ENCODE measurements at regions not wholly inside any gene's neighbourhood (a gene's known extent, or its start where the extent isn't known, plus 50 kb on each side); places are given as distances from the start of the nearest gene placed in this dataset.

DNA sequence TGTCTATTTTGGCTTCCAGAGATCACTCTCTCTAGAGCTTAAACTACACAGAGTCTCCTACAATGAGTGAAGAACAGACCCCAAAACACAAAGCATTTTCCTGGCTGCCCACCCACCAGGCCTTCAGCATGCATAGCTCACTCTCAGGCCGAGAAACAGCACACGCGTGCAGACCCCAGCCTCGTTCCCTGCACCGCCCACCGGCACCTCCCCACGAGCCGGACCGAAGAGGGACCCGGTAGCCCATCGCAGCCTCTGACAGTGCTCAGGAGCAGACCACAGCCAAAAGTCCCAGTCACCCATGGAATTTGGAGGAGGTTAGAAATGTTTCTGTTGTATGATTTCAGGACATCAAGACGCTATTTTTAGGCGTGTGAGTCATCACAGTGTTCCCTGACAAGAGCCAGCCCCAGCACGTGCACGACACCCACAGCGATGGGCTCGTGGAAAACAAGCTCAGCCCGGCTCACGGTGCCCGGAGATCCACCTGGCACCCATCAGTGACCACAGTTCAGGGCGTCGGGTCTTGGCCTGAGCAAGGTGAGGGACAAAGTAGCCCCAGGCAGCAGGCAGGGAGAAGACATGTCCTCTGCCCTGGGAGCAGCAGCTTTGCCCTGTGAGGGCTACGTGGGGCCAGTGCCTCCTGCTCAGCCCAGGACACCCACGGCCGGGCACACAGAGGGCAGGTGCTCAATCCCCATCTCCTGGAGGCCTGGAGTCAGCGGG, 50.1 kb upstream of the SPACA7 start:
- no peak overlapping the region for H3K4me3 ChIP-seq (ENCODE audit: low read depth, low read length)
- TF ChIP-seq, protein P1, sequence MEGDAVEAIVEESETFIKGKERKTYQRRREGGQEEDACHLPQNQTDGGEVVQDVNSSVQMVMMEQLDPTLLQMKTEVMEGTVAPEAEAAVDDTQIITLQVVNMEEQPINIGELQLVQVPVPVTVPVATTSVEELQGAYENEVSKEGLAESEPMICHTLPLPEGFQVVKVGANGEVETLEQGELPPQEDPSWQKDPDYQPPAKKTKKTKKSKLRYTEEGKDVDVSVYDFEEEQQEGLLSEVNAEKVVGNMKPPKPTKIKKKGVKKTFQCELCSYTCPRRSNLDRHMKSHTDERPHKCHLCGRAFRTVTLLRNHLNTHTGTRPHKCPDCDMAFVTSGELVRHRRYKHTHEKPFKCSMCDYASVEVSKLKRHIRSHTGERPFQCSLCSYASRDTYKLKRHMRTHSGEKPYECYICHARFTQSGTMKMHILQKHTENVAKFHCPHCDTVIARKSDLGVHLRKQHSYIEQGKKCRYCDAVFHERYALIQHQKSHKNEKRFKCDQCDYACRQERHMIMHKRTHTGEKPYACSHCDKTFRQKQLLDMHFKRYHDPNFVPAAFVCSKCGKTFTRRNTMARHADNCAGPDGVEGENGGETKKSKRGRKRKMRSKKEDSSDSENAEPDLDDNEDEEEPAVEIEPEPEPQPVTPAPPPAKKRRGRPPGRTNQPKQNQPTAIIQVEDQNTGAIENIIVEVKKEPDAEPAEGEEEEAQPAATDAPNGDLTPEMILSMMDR (IDR thresholded peaks at IDR 0.05; ENCODE audit: low read depth, low read length) = no peak
- TF ChIP-seq POLR2A (IDR thresholded peaks at IDR 0.05; ENCODE audit: extremely low read depth, insufficient read length) (no peak), MAX (IDR thresholded peaks at IDR 0.05; ENCODE audit: low read depth, low read length) (no peak)
- DNase-seq (ENCODE audit: low read depth) = no peak
